OCI-LY7 (cell line): ENCODE measurements at regions not wholly inside any gene's neighbourhood (a gene's known extent, or its start where the extent isn't known, plus 50 kb on each side); places are given as distances from the start of the nearest gene placed in this dataset.

Experiments used
- BruUV-seq: library from RNA; stranded (reverse); fragments of 400-500 nt; replicated peaks from 2 replicates; lab custom pipeline; 2021; lab: Mats Ljungman, UMichigan
- CTCF ChIA-PET: fragments of 300-600 bp; sonication (Branson Sonifier 250); formaldehyde crosslinking; loops from one replicate; lab custom pipeline; 2022; ENCODE audit warnings: antibody characterized with exemption; ENCODE audit not compliant: unreplicated experiment; lab: Charles Lee
- POLR2A ChIA-PET: fragments of 300-600 bp; sonication (Branson Sonifier 250); formaldehyde crosslinking; loops from one replicate; lab custom pipeline; 2022; ENCODE audit warnings: antibody characterized with exemption; lab: Charles Lee
- DNase-seq: peaks from one replicate; pipeline ENCODE4 v3.0.0-alpha.2; 2015; ENCODE audit warnings: low spot score
- H2AFZ ChIP-seq: fragments of 200-600 bp; sonication (generic), shearing (Covaris generic); 2 replicates; pipeline ENCODE4 v1.6.1; 2014; ENCODE audit warnings: mild to moderate bottlenecking, antibody characterized with exemption, low read length, moderate library complexity
- H3K27ac ChIP-seq: fragments of 200-600 bp; sonication (generic); 2 replicates; pipeline ENCODE4 v1.5.1; 2014; ENCODE audit warnings: mixed run types, low read depth, mild to moderate bottlenecking, moderate library complexity, low read length, inconsistent platforms; ENCODE audit not compliant: poor library complexity, severe bottlenecking
- H3K36me3 ChIP-seq: fragments of 200-600 bp; sonication (generic); 2 replicates; pipeline ENCODE4 v1.6.1; 2014; ENCODE audit warnings: mild to moderate bottlenecking, antibody characterized with exemption, low read length, moderate library complexity, mixed read lengths; ENCODE audit not compliant: insufficient read depth
- H3K4me1 ChIP-seq: fragments of 200-600 bp; sonication (generic); 2 replicates; pipeline ENCODE4 v1.5.1; 2014; ENCODE audit warnings: mild to moderate bottlenecking, low read length; ENCODE audit not compliant: insufficient read depth, poor library complexity, severe bottlenecking
- H3K4me2 ChIP-seq: fragments of 200-600 bp; sonication (generic); 2 replicates; pipeline ENCODE4 v1.6.1; 2014; ENCODE audit warnings: mild to moderate bottlenecking, low read length
- H3K4me3 ChIP-seq: fragments of 200-600 bp; sonication (generic); 2 replicates; pipeline ENCODE4 v1.5.1; 2014; ENCODE audit warnings: mild to moderate bottlenecking, low read depth, low read length; ENCODE audit not compliant: poor library complexity, severe bottlenecking
- H3K79me2 ChIP-seq: fragments of 200-600 bp; sonication (generic); 2 replicates; pipeline ENCODE4 v1.6.1; 2016; ENCODE audit warnings: low read depth, mild to moderate bottlenecking, low read length, moderate library complexity, mixed read lengths; ENCODE audit not compliant: insufficient read depth
- H3K9me2 ChIP-seq: fragments of 200-600 bp; sonication (generic); 2 replicates; pipeline ENCODE4 v1.6.1; 2016; ENCODE audit warnings: mild to moderate bottlenecking, low read length, mixed read lengths; ENCODE audit not compliant: insufficient read depth
- H3K9me3 ChIP-seq: fragments of 200-600 bp; sonication (generic); 2 replicates; pipeline ENCODE4 v1.6.1; 2014; ENCODE audit warnings: mild to moderate bottlenecking, mixed run types, low read length, mixed read lengths
- H4K20me1 ChIP-seq: fragments of 200-600 bp; sonication (generic); 2 replicates; pipeline ENCODE4 v1.6.1; 2014; ENCODE audit warnings: mild to moderate bottlenecking, antibody characterized with exemption, low read length, moderate library complexity, mixed read lengths; ENCODE audit not compliant: insufficient read depth
- EZH2phosphoT487 ChIP-seq: fragments of 200-600 bp; sonication (generic); IDR thresholded peaks from 2 replicates; pipeline ENCODE4 v1.6.1; 2018; ENCODE audit warnings: low read depth, borderline replicate concordance, mild to moderate bottlenecking, mixed run types, antibody characterized with exemption, low read length, moderate library complexity, mixed read lengths
- intact Hi-C: fragments of 100-400 bp; cut with micrococcal nuclease; formaldehyde crosslinking; loops from one replicate; pipeline ENCODE4 v1.10.0; 2022; ENCODE audit not compliant: unreplicated experiment
- TF ChIP-seq, protein P1 (sequence below): fragments of 200-600 bp; sonication (generic); conservative IDR thresholded peaks from 2 replicates; pipeline ENCODE4 v1.5.1; 2014; ENCODE audit warnings: mild to moderate bottlenecking, antibody characterized with exemption, low read length, moderate library complexity, mixed read lengths

DNA sequence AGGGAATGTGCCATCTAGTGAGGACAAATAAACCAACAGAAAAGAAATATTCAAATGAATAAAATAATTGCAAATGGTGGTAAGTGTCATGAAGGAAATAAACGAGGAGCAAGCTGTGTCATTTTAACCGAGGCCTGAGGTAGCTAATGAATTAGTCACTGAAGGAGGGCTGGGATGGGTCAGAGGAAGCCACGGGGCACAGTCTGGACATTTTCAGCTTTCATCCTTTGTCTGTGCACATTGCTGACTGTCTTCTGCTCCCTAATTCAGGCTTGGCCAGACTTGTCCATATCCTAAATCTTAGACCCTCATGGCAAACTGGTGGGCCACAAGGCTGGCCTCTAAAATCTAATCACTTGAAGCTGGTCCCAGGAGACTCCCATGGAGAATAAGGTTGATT lies 138.4 kb downstream of the RHOU start:
- POLR2A ChIA-PET, result interaction anchor here (1.0 kb wide), 1 partner anchor 10 kb away, joined by 4 read pairs; no protein-coding TSS in a partner anchor

DNA sequence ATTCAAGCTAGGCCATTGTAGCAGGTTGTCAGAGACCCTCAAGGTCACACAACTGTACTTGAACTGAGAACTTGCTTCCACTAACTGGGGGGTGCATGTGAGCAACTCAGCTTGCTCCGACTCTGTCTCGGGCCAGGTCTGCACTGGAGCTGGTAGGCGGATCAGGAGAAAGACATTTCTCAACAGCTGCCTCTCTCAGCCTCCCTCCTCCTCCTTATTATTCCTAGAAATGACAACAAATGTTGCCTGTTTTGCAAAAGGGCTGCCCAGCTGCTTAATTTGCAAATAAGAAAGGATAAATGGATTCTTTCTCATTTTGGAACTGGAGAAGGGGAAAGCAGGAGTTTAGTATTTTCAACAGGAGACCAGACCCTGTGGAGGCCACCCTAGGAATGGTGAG lies 140.5 kb downstream of the RHOU start:
- BruUV-seq, result no TSS peak
- Histone ChIP-seq H3K4me2 (no peak overlapping the region), H3K9me2 (no peaks in the 10 kb centered on the region), H3K79me2 (no peaks in the 10 kb centered on the region), H3K4me3 (no peak overlapping the region), H3K9me3 (no peaks in the 10 kb centered on the region), H3K4me1 (no peaks in the 10 kb centered on the region), H4K20me1 (no peaks in the 10 kb centered on the region), H3K36me3 (no peaks in the 10 kb centered on the region), H3K27ac (no peak overlapping the region), H2AFZ (no peak overlapping the region)
- TF ChIP-seq EZH2phosphoT487, result no peak
- TF ChIP-seq, protein P1, sequence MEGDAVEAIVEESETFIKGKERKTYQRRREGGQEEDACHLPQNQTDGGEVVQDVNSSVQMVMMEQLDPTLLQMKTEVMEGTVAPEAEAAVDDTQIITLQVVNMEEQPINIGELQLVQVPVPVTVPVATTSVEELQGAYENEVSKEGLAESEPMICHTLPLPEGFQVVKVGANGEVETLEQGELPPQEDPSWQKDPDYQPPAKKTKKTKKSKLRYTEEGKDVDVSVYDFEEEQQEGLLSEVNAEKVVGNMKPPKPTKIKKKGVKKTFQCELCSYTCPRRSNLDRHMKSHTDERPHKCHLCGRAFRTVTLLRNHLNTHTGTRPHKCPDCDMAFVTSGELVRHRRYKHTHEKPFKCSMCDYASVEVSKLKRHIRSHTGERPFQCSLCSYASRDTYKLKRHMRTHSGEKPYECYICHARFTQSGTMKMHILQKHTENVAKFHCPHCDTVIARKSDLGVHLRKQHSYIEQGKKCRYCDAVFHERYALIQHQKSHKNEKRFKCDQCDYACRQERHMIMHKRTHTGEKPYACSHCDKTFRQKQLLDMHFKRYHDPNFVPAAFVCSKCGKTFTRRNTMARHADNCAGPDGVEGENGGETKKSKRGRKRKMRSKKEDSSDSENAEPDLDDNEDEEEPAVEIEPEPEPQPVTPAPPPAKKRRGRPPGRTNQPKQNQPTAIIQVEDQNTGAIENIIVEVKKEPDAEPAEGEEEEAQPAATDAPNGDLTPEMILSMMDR, result no peak
- CTCF ChIA-PET, result no interaction called here
- POLR2A ChIA-PET, result interaction anchor here (0.7 kb wide), 1 partner anchor 12 kb away, joined by 4 read pairs; no protein-coding TSS in a partner anchor
- intact Hi-C loops, result no loop called here
- DNase-seq, result no peak

More for the DNA sequence above, 138.4 kb downstream of the RHOU start:
- Histone ChIP-seq H3K9me3 (no peaks in the 10 kb centered on the region), H3K79me2 (no peaks in the 10 kb centered on the region), H4K20me1 (no peaks in the 10 kb centered on the region), H3K4me1 (no peaks in the 10 kb centered on the region), H3K9me2 (no peaks in the 10 kb centered on the region), H2AFZ (no peak overlapping the region), H3K27ac (no peak overlapping the region), H3K4me2 (no peak overlapping the region), H3K36me3 (no peaks in the 10 kb centered on the region), H3K4me3 (no peak overlapping the region)
- TF ChIP-seq, protein P1, result no peak
- TF ChIP-seq EZH2phosphoT487, result no peak
- CTCF ChIA-PET, result interaction anchor here (0.6 kb wide), 1 partner anchor 153 kb away, joined by 3 read pairs; no protein-coding TSS in a partner anchor
- no TSS peak for BruUV-seq
- intact Hi-C loops, result no loop called here
- DNase-seq, result no peak

DNA sequence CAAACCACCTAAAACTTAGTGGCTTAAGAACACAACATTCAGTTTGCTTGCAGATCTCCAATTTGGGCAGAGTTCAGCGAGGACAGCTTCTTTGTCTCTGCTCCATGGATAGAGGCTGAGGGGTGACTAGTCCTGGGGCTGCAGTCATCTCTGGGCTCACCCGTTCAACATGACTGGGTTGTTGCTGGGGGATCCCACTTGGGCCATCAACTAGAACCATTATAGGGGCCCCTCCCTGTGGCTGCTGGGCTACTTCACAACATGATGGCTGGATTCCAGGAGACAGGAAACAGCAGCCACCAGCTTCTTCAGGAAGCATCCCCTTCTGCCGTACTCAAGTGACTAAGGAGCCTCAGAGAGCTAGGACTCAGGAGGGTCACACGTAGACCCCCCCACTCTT lies 140.9 kb downstream of the RHOU start:
- Histone ChIP-seq H3K4me2 (no peak overlapping the region), H4K20me1 (no peaks in the 10 kb centered on the region), H2AFZ (no peak overlapping the region), H3K36me3 (no peaks in the 10 kb centered on the region), H3K4me1 (no peaks in the 10 kb centered on the region), H3K27ac (no peak overlapping the region), H3K4me3 (no peak overlapping the region), H3K9me2 (no peaks in the 10 kb centered on the region), H3K9me3 (no peaks in the 10 kb centered on the region), H3K79me2 (no peaks in the 10 kb centered on the region)
- POLR2A ChIA-PET, result interaction anchor here (0.7 kb wide), 1 partner anchor 12 kb away, joined by 4 read pairs; no protein-coding TSS in a partner anchor
- no peak for DNase-seq
- BruUV-seq, result no TSS peak
- TF ChIP-seq, protein P1, result no peak
- TF ChIP-seq EZH2phosphoT487, result no peak
- intact Hi-C loops, result no loop called here
- CTCF ChIA-PET, result no interaction called here
